Smooth muscle cell (in vitro differentiated cells): ENCODE measurements at regions not wholly inside any gene's neighbourhood (a gene's known extent, or its start where the extent isn't known, plus 50 kb on each side); places are given as distances from the start of the nearest gene placed in this dataset.

Experiments used
- DNase-seq: peaks from one replicate; lab custom pipeline; 2025; ENCODE audit not compliant: unreplicated experiment; lab: John Stamatoyannopoulos, UW
- H2AFZ ChIP-seq: fragments of 200-600 bp; sonication (generic); 2 replicates; pipeline ENCODE4 v1.6.0; 2016; ENCODE audit warnings: antibody characterized with exemption, low read depth, mild to moderate bottlenecking
- H3F3A ChIP-seq: fragments of 200-600 bp; sonication (generic); 2 replicates; pipeline ENCODE4 v1.6.0; 2017; ENCODE audit warnings: antibody characterized with exemption, low read depth
- H3K27ac ChIP-seq: fragments of 200-600 bp; sonication (generic); 2 replicates; pipeline ENCODE4 v1.5.1; 2016; ENCODE audit warnings: low read depth, mild to moderate bottlenecking
- H3K27me3 ChIP-seq: fragments of 200-600 bp; sonication (generic); 2 replicates; pipeline ENCODE4 v1.6.1; 2016; ENCODE audit warnings: low read depth, mild to moderate bottlenecking
- H3K36me3 ChIP-seq: fragments of 200-600 bp; sonication (generic); 2 replicates; pipeline ENCODE4 v1.5.1; 2016; ENCODE audit warnings: low read depth
- H3K4me1 ChIP-seq: fragments of 200-600 bp; sonication (generic); 2 replicates; pipeline ENCODE4 v1.5.1; 2016; ENCODE audit warnings: low read depth
- H3K4me2 ChIP-seq: fragments of 200-600 bp; sonication (generic); 2 replicates; pipeline ENCODE4 v1.6.0; 2016; ENCODE audit warnings: mild to moderate bottlenecking
- H3K4me3 ChIP-seq: fragments of 200-600 bp; sonication (generic); 2 replicates; pipeline ENCODE4 v1.5.1; 2016; ENCODE audit warnings: mild to moderate bottlenecking
- H3K79me2 ChIP-seq: fragments of 200-600 bp; sonication (generic); 2 replicates; pipeline ENCODE4 v1.6.0; 2016; ENCODE audit warnings: low read depth, mild to moderate bottlenecking
- H3K9ac ChIP-seq: fragments of 200-600 bp; sonication (generic); 2 replicates; pipeline ENCODE4 v1.6.0; 2016; ENCODE audit warnings: low read depth
- H3K9me3 ChIP-seq: fragments of 200-600 bp; sonication (generic); replicated peaks from 2 replicates; pipeline ENCODE4 v1.5.1; 2016; ENCODE audit warnings: low read depth
- H4K20me1 ChIP-seq: fragments of 200-600 bp; sonication (generic); 2 replicates; pipeline ENCODE4 v1.6.0; 2016; ENCODE audit warnings: low read depth
- WGBS: methylation state at CpG from one replicate; pipeline ENCODE4 v1.1.7; 2016; ENCODE audit warnings: low lambda C conversion rate; 5-methylcytosine and 5-hydroxymethylcytosine counted together
- TF ChIP-seq, protein P1 (sequence below): fragments of 200-600 bp; sonication (generic); IDR thresholded peaks from 2 replicates; pipeline ENCODE4 v1.5.1; 2017; ENCODE audit warnings: borderline replicate concordance, mild to moderate bottlenecking, antibody characterized with exemption; ENCODE audit not compliant: insufficient read depth, poor library complexity, severe bottlenecking

DNA sequence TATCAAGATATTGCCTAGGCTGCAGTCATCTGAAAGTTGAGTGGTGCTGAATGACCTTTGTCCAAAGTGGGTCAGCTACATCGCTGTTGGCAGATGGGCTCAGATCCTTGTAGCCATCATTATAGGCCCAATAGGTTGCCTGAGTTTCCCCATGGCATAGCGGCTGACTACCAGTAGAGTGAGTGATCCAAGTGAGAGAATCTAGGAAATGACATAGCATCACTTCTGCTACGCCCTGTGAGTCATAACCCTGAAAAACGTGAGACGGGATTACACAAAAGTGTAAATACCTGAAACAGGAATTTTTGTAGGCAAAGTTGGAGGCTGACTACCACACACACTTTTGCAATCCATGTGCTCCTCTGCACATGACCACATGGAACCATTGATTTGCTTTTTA is 273.3 kb downstream of the RPL10L start:
- Histone ChIP-seq H3K4me1 (no peaks in the 10 kb centered on the region), H3K4me2 (no peak overlapping the region), H3K27me3 (no peaks in the 10 kb centered on the region), H3K4me3 (no peak overlapping the region), H3F3A (no peaks in the 10 kb centered on the region), H3K9ac (no peak overlapping the region), H2AFZ (no peak overlapping the region), H3K79me2 (no peaks in the 10 kb centered on the region), H4K20me1 (no peaks in the 10 kb centered on the region), H3K9me3 (no peaks in the 10 kb centered on the region), H3K27ac (no peak overlapping the region), H3K36me3 (no peaks in the 10 kb centered on the region)
- DNase-seq: no peak
- WGBS: 90% methylated on average over 5 of the region's 5 CpGs
- TF ChIP-seq, protein P1, sequence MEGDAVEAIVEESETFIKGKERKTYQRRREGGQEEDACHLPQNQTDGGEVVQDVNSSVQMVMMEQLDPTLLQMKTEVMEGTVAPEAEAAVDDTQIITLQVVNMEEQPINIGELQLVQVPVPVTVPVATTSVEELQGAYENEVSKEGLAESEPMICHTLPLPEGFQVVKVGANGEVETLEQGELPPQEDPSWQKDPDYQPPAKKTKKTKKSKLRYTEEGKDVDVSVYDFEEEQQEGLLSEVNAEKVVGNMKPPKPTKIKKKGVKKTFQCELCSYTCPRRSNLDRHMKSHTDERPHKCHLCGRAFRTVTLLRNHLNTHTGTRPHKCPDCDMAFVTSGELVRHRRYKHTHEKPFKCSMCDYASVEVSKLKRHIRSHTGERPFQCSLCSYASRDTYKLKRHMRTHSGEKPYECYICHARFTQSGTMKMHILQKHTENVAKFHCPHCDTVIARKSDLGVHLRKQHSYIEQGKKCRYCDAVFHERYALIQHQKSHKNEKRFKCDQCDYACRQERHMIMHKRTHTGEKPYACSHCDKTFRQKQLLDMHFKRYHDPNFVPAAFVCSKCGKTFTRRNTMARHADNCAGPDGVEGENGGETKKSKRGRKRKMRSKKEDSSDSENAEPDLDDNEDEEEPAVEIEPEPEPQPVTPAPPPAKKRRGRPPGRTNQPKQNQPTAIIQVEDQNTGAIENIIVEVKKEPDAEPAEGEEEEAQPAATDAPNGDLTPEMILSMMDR: no peak

DNA sequence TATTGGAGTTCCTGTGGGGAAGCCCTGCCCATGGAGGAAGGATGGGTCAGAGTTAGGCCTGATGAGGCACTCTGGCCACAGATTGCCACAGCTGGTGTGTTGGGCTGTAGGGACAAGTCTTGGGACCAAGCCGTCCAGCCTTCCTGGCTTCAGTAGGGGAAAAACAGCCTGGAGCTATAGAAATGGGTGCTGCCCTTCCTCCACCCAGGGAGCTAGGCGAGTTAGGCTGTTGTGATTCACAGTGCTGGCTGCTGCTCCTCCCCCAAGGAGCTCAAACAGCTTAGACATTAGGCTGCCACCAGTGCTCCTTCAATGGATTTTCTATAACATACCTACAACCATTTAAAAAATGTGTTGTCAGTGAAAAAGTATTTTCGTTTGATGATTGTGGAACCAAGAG is 274.3 kb downstream of the RPL10L start:
- no peak overlapping the region for H3K4me2 ChIP-seq
- H3K4me3 ChIP-seq: no peak overlapping the region
- no peaks in the 10 kb centered on the region for H3K79me2 ChIP-seq
- H3K4me1 ChIP-seq: no peaks in the 10 kb centered on the region
- no peak overlapping the region for H2AFZ ChIP-seq
- H3K9ac ChIP-seq: no peak overlapping the region
- H3K36me3 ChIP-seq: no peaks in the 10 kb centered on the region
- H3F3A ChIP-seq: no peaks in the 10 kb centered on the region
- TF ChIP-seq, protein P1: no peak
- no peak overlapping the region for H3K27ac ChIP-seq
- DNase-seq: no peak
- 58% methylated on average over 3 of the region's 3 CpGs for WGBS
- no peaks in the 10 kb centered on the region for H3K27me3 ChIP-seq
- no peaks in the 10 kb centered on the region for H3K9me3 ChIP-seq
- no peaks in the 10 kb centered on the region for H4K20me1 ChIP-seq

DNA sequence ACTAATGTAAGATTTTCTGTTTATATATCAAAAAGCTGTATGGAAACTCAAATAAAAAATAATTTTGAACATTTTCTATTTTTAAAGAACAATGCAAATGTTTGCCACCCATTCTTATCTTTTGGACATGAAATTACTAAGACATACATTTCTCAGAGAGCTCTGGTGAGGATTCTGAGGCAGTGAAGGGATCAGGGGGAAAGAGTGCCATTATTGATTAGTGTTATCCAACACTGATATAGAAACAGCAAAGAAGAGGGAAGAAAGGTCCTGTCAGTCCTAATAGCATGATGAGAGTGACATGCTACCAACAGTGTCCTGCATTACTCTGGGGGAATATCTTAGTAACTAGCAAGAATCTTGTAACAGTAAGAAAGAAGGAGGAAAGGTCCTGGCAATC is 282.2 kb downstream of the RPL10L start:
- no peaks in the 10 kb centered on the region for H3K79me2 ChIP-seq
- no peaks in the 10 kb centered on the region for H3F3A ChIP-seq
- no peak overlapping the region for H2AFZ ChIP-seq
- peaks cover 7% of the 10 kb centered on the region for H3K4me1 ChIP-seq
- no peak overlapping the region for H3K4me2 ChIP-seq
- H3K36me3 ChIP-seq: no peaks in the 10 kb centered on the region
- DNase-seq: no peak
- H3K27me3 ChIP-seq: no peaks in the 10 kb centered on the region
- no peaks in the 10 kb centered on the region for H3K9me3 ChIP-seq
- H3K4me3 ChIP-seq: no peak overlapping the region
- no peaks in the 10 kb centered on the region for H4K20me1 ChIP-seq
- TF ChIP-seq, protein P1: no peak
- H3K9ac ChIP-seq: no peak overlapping the region
- no peak overlapping the region for H3K27ac ChIP-seq

DNA sequence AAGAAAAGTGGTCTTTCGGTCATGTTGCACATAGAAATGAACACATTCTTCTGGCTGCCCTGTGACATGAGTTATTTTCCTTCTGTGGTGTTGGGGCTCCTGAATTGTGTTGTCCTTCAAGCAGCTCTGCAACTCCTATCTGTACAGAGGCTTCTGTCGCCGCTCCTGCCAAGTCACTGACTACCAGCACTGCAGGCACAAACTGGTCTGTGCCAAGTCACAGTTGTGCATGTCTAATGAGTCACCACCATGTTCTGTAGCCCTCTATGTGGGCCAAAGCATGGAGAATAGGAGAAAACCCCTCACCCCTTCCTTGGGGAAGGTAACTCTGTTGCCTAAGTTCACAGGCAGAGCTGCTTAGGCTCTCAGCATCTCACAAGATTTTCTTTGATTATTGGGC is 283.3 kb downstream of the RPL10L start:
- TF ChIP-seq, protein P1: no peak
- Histone ChIP-seq H3K9me3 (no peaks in the 10 kb centered on the region), H3K79me2 (no peaks in the 10 kb centered on the region), H3K27ac (no peak overlapping the region), H3K9ac (no peak overlapping the region), H4K20me1 (no peaks in the 10 kb centered on the region), H3K27me3 (no peaks in the 10 kb centered on the region), H3F3A (no peaks in the 10 kb centered on the region), H3K4me1 (peaks cover 7% of the 10 kb centered on the region), H3K4me3 (no peak overlapping the region), H2AFZ (no peak overlapping the region), H3K4me2 (no peak overlapping the region), H3K36me3 (no peaks in the 10 kb centered on the region)
- WGBS: 57% methylated on average over 3 of the region's 3 CpGs
- DNase-seq: no peak
